CD4-positive, CD25-positive, alpha-beta regulatory T cell (primary cell): ENCODE measurements at regions not wholly inside any gene's neighbourhood (a gene's known extent, or its start where the extent isn't known, plus 50 kb on each side); places are given as distances from the start of the nearest gene placed in this dataset.

Experiments
- ATAC-seq, 2 donors: fragments of 150-1000 bp; cut with Tn5 transposase; one replicate each; pipeline ENCODE4 v1.10.0; 2021; ENCODE audit warnings: low read depth in 2 of 2, moderate number of reproducible peaks in 2 of 2, moderate library complexity in 1 of 2
- DNase-seq, 3 donors: peaks; one replicate each; pipeline versions ENCODE4 v3.0.0 to v3.0.0-alpha.2; 2012 to 2022; ENCODE audit warnings: mixed read lengths in 1 of 3
- H3K27ac ChIP-seq: one replicate; pipeline ENCODE4 v1.7.0; 2013; ENCODE audit warnings: mild to moderate bottlenecking, low read length; ENCODE audit not compliant: insufficient read depth, poor library complexity, severe bottlenecking
- H3K27me3 ChIP-seq: one replicate; pipeline ENCODE4 v1.7.0; 2013; ENCODE audit warnings: low read length; ENCODE audit not compliant: control insufficient read depth, insufficient read depth
- H3K36me3 ChIP-seq: one replicate; pipeline ENCODE4 v1.7.0; 2013; ENCODE audit warnings: mild to moderate bottlenecking, low read length, moderate library complexity; ENCODE audit not compliant: control insufficient read depth, insufficient read depth
- H3K4me1 ChIP-seq: 2 replicates; pipeline ENCODE4 v1.7.0; 2013; ENCODE audit warnings: mild to moderate bottlenecking, low read length; ENCODE audit not compliant: insufficient read depth, control insufficient read depth, poor library complexity, severe bottlenecking
- H3K4me3 ChIP-seq: one replicate; pipeline ENCODE4 v1.7.0; 2013; ENCODE audit warnings: low read depth, mild to moderate bottlenecking, low read length, moderate library complexity
- H3K9me3 ChIP-seq, 2 experiments: 1 replicate in 1 of 2; 2 replicates in 1 of 2; pipeline ENCODE4 v1.7.0; 2013; ENCODE audit warnings: low read length in 2 of 2, mild to moderate bottlenecking in 1 of 2, moderate library complexity in 1 of 2; ENCODE audit not compliant: control insufficient read depth in 2 of 2
- H3K27ac Mint-ChIP-seq, 3 donors: one replicate each; pipeline ENCODE4 v1.8.0; 2020 to 2022; ENCODE audit warnings: mild to moderate bottlenecking in 3 of 3, mixed read lengths in 3 of 3, moderate library complexity in 2 of 3
- H3K27me3 Mint-ChIP-seq: one replicate; pipeline ENCODE4 v1.8.0; 2022; ENCODE audit warnings: mild to moderate bottlenecking, mixed read lengths
- H3K36me3 Mint-ChIP-seq: one replicate; pipeline ENCODE4 v1.8.0; 2020; ENCODE audit warnings: mixed read lengths
- H3K4me1 Mint-ChIP-seq, 4 donors: one replicate each; pipeline ENCODE4 v1.8.0; 2020 to 2022; ENCODE audit warnings: mixed read lengths in 4 of 4, mild to moderate bottlenecking in 1 of 4
- H3K4me3 Mint-ChIP-seq, 4 donors: one replicate each; pipeline ENCODE4 v1.8.0; 2020 to 2022; ENCODE audit warnings: mild to moderate bottlenecking in 4 of 4, mixed read lengths in 4 of 4, moderate library complexity in 3 of 4
- H3K9me3 Mint-ChIP-seq, 7 donors: one replicate each; pipeline ENCODE4 v1.8.0; 2020 to 2022; ENCODE audit warnings: mixed read lengths in 7 of 7, mild to moderate bottlenecking in 3 of 7, moderate library complexity in 2 of 7

- peaks cover 69% of the 10 kb centered on the region for H3K27me3 Mint-ChIP-seq
Observed at GRCh38 chr2:13018490-13018889, 301.8 kb downstream of the TRIB2 start.

DNA sequence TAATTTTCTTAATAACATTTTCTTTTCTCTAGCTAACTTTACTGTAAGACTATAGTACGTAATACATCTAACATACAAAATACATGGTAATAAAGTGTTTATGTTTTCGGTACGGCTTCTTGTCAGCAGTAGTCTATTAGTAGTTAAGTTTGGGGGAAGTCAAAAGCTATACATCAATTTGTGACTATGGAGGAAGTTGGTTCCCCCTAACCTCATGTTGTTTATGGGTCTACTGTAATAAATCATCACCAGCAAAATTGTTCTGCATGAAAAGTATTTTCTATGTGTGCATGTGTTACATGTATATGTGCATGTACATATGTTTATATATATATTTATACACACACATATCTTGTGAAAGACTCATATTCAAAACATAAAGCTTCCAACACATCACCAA is 303.0 kb downstream of the TRIB2 start:
- Mint-ChIP-seq H3K36me3 (no peaks in the 10 kb centered on the region), H3K27ac (no peak overlapping the region), H3K9me3 (peaks cover 0 to 1% (median 0%) of the 10 kb centered on the region in 7 donors), H3K4me1 (no peaks in the 10 kb centered on the region), H3K27me3 (peaks cover 67% of the 10 kb centered on the region), H3K4me3 (no peak overlapping the region)
- no peaks in the 10 kb centered on the region for H3K9me3 ChIP-seq
- H3K4me1 ChIP-seq: no peaks in the 10 kb centered on the region
- no peak overlapping the region for H3K27ac ChIP-seq
- H3K36me3 ChIP-seq: no peaks in the 10 kb centered on the region
- no peak overlapping the region for H3K4me3 ChIP-seq
- H3K27me3 ChIP-seq: peaks cover 34% of the 10 kb centered on the region
- no peak for ATAC-seq
- DNase-seq: no peak

More at GRCh38 chr2:13018490-13018889, 301.8 kb downstream of the TRIB2 start:
- Mint-ChIP-seq H3K4me3 (no peak overlapping the region), H3K36me3 (no peaks in the 10 kb centered on the region), H3K9me3 (no peaks in the 10 kb centered on the region), H3K27ac (no peak overlapping the region), H3K4me1 (no peaks in the 10 kb centered on the region)
- H3K36me3 ChIP-seq: no peaks in the 10 kb centered on the region
- no peak for DNase-seq
- no peak overlapping the region for H3K27ac ChIP-seq
- ATAC-seq: no peak
- H3K9me3 ChIP-seq: no peaks in the 10 kb centered on the region
- H3K27me3 ChIP-seq: peaks cover 34% of the 10 kb centered on the region
- H3K4me1 ChIP-seq: no peaks in the 10 kb centered on the region
- H3K4me3 ChIP-seq: no peak overlapping the region

- no peaks in the 10 kb centered on the region for H3K4me1 ChIP-seq
- H3K9me3 Mint-ChIP-seq: peaks cover 0 to 1% (median 0%) of the 10 kb centered on the region in 7 donors
- H3K9me3 ChIP-seq: no peaks in the 10 kb centered on the region
- H3K27me3 ChIP-seq: peaks cover 35% of the 10 kb centered on the region
- ATAC-seq (no peak), DNase-seq (no peak)
- no peaks in the 10 kb centered on the region for H3K36me3 Mint-ChIP-seq
- no peak overlapping the region for H3K4me3 ChIP-seq
- H3K27ac ChIP-seq: no peak overlapping the region
- no peaks in the 10 kb centered on the region for H3K4me1 Mint-ChIP-seq
- no peaks in the 10 kb centered on the region for H3K36me3 ChIP-seq
- H3K27ac Mint-ChIP-seq: no peak overlapping the region
- no peak overlapping the region for H3K4me3 Mint-ChIP-seq
- peaks cover 66% of the 10 kb centered on the region for H3K27me3 Mint-ChIP-seq
Observed at GRCh38 chr2:13020469-13020868, 303.7 kb downstream of the TRIB2 start.

DNA sequence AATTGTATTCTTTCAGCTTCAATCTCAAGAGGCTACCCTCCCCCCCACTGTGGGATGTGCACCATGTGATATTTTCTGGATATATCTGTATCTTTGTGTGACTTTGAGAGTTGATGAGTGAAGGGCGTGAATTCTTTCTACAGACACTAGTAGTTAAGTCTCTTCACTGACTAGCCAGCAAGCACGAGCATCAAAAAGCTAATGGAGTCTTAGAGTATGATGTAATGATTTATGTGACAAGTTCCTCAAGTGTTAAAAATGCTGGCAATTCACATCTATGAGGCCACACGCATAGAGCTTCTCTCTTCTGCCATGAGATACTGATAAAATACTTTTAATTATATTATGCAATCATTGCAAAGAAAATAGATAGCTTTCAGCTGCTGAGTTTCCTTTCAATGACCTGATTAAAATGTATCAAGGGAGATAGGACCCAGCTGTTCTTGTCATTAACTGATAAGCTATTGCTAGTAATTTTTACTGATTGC is 304.8 kb downstream of the TRIB2 start:
- Mint-ChIP-seq H3K4me3 (no peak overlapping the region), H3K27me3 (peaks cover 65% of the 10 kb centered on the region), H3K36me3 (no peaks in the 10 kb centered on the region), H3K4me1 (no peaks in the 10 kb centered on the region), H3K27ac (no peak overlapping the region), H3K9me3 (peaks cover 0 to 1% (median 0%) of the 10 kb centered on the region in 7 donors)
- ATAC-seq (no peak), DNase-seq (no peak)
- H3K9me3 ChIP-seq: no peaks in the 10 kb centered on the region
- peaks cover 25% of the 10 kb centered on the region for H3K27me3 ChIP-seq
- H3K4me3 ChIP-seq: no peak overlapping the region
- no peaks in the 10 kb centered on the region for H3K36me3 ChIP-seq
- no peak overlapping the region for H3K27ac ChIP-seq
- H3K4me1 ChIP-seq: no peaks in the 10 kb centered on the region

GRCh38 chr2:13030606-13031005 is 313.9 kb downstream of the TRIB2 start:
- H3K4me3 Mint-ChIP-seq: no peak overlapping the region
- no peak for DNase-seq
- H3K9me3 Mint-ChIP-seq: peaks cover 0 to 2% (median 0%) of the 10 kb centered on the region in 7 donors

GRCh38 chr2:13034861-13035260 is 318.1 kb downstream of the TRIB2 start:
- H3K27ac Mint-ChIP-seq: no peak overlapping the region
- H3K4me1 Mint-ChIP-seq: no peaks in the 10 kb centered on the region
- Histone ChIP-seq H3K4me1 (no peaks in the 10 kb centered on the region), H3K27me3 (no peaks in the 10 kb centered on the region), H3K27ac (no peak overlapping the region), H3K4me3 (no peak overlapping the region), H3K36me3 (no peaks in the 10 kb centered on the region), H3K9me3 (no peaks in the 10 kb centered on the region)
- no peak overlapping the region for H3K4me3 Mint-ChIP-seq
- H3K36me3 Mint-ChIP-seq: no peaks in the 10 kb centered on the region
- H3K9me3 Mint-ChIP-seq: peaks cover 0 to 2% (median 0%) of the 10 kb centered on the region in 7 donors
- DNase-seq (no peak), ATAC-seq (no peak)
- H3K27me3 Mint-ChIP-seq: peaks cover 13% of the 10 kb centered on the region

More at GRCh38 chr2:13030606-13031005, 313.9 kb downstream of the TRIB2 start:
- Mint-ChIP-seq H3K27me3 (peaks cover 19% of the 10 kb centered on the region), H3K4me1 (no peaks in the 10 kb centered on the region), H3K36me3 (no peaks in the 10 kb centered on the region), H3K27ac (no peak overlapping the region)
- no peaks in the 10 kb centered on the region for H3K9me3 ChIP-seq
- no peak overlapping the region for H3K4me3 ChIP-seq
- no peaks in the 10 kb centered on the region for H3K4me1 ChIP-seq
- H3K27me3 ChIP-seq: peaks cover 3% of the 10 kb centered on the region
- no peak for ATAC-seq
- H3K36me3 ChIP-seq: no peaks in the 10 kb centered on the region
- H3K27ac ChIP-seq: no peak overlapping the region

- no peak overlapping the region for H3K27ac Mint-ChIP-seq
- no peak overlapping the region for H3K4me3 ChIP-seq
- H3K27me3 Mint-ChIP-seq: peaks cover 13% of the 10 kb centered on the region
- H3K27me3 ChIP-seq: peaks cover under 1% of the 10 kb centered on the region
- no peaks in the 10 kb centered on the region for H3K36me3 ChIP-seq
- ATAC-seq (no peak), DNase-seq (no peak)
- peaks cover 0 to 5% (median 2%) of the 10 kb centered on the region in 7 donors for H3K9me3 Mint-ChIP-seq
- H3K4me3 Mint-ChIP-seq: no peak overlapping the region
- no peaks in the 10 kb centered on the region for H3K4me1 ChIP-seq
- H3K9me3 ChIP-seq: peaks cover under 1 to 6% of the 10 kb centered on the region in 2 experiments
- H3K36me3 Mint-ChIP-seq: no peaks in the 10 kb centered on the region
- H3K27ac ChIP-seq: no peak overlapping the region
- H3K4me1 Mint-ChIP-seq: no peaks in the 10 kb centered on the region
Observed at GRCh38 chr2:13035866-13036265, 319.1 kb downstream of the TRIB2 start.

- Histone ChIP-seq H3K4me3 (no peak overlapping the region), H3K9me3 (peaks cover 11 to 14% of the 10 kb centered on the region in 2 experiments), H3K4me1 (no peaks in the 10 kb centered on the region), H3K36me3 (no peaks in the 10 kb centered on the region), H3K27me3 (peaks cover 10% of the 10 kb centered on the region), H3K27ac (no peak overlapping the region)
- H3K4me3 Mint-ChIP-seq: no peak overlapping the region
- H3K27me3 Mint-ChIP-seq: peaks cover 25% of the 10 kb centered on the region
- no peak overlapping the region for H3K27ac Mint-ChIP-seq
- DNase-seq (no peak), ATAC-seq (no peak)
- H3K36me3 Mint-ChIP-seq: no peaks in the 10 kb centered on the region
- H3K9me3 Mint-ChIP-seq: peaks cover 0 to 14% (median 6%) of the 10 kb centered on the region in 7 donors
- no peaks in the 10 kb centered on the region for H3K4me1 Mint-ChIP-seq
Observed at GRCh38 chr2:13040043-13040442, 323.3 kb downstream of the TRIB2 start.
